IMR-90 (cell line): ENCODE measurements at regions not wholly inside any gene's neighbourhood (a gene's known extent, or its start where the extent isn't known, plus 50 kb on each side); places are given as distances from the start of the nearest gene placed in this dataset.

Experiments
- ATAC-seq: fragments of 200-7000 bp; cut with Tn5 transposase; 2 replicates; pipeline ENCODE4 v1.9.1; 2020; ENCODE audit warnings: low read depth, mild to moderate bottlenecking, moderate library complexity
- BruUV-seq: library from RNA; stranded (reverse); fragments of 400-500 nt; replicated peaks from 2 replicates; lab custom pipeline; 2021; lab: Mats Ljungman, UMichigan
- CTCF ChIA-PET: fragments of 300-600 bp; formaldehyde crosslinking; extraction: SDS; loops from one replicate; lab custom pipeline; 2021; ENCODE audit warnings: antibody characterized with exemption; lab: Yijun Ruan, JAX
- POLR2A ChIA-PET: fragments of 300-600 bp; sonication (Branson Sonifier 250); formaldehyde crosslinking; loops from one replicate; lab custom pipeline; 2022; ENCODE audit warnings: antibody characterized with exemption; ENCODE audit not compliant: unreplicated experiment; lab: Charles Lee
- DNase-seq: peaks from one replicate; pipeline ENCODE4 v3.0.0; 2013
- H2AFZ ChIP-seq: replicated peaks from 2 replicates; pipeline ENCODE3; 2013; ENCODE audit warnings: low read length, mild to moderate bottlenecking; ENCODE audit not compliant: poor library complexity
- H2AK5ac ChIP-seq: 2 replicates; pipeline ENCODE4 v1.6.1; 2013; ENCODE audit warnings: low read depth, low read length, inconsistent platforms
- H2AK9ac ChIP-seq: replicated peaks from 2 replicates; pipeline ENCODE3; 2013; ENCODE audit warnings: mild to moderate bottlenecking, low read depth, low read length, moderate library complexity; ENCODE audit not compliant: poor library complexity
- H2BK120ac ChIP-seq: 2 replicates; pipeline ENCODE4 v1.6.1; 2013; ENCODE audit warnings: low read depth, low read length, inconsistent platforms
- H2BK15ac ChIP-seq: 3 replicates; pipeline ENCODE4 v1.6.1; 2013; ENCODE audit warnings: low read depth, low read length, inconsistent platforms
- H2BK20ac ChIP-seq: 2 replicates; pipeline ENCODE4 v1.6.1; 2013; ENCODE audit warnings: low read depth, mild to moderate bottlenecking, inconsistent platforms, low read length, moderate library complexity
- H2BK5ac ChIP-seq: 2 replicates; pipeline ENCODE4 v1.6.1; 2013; ENCODE audit warnings: mild to moderate bottlenecking, low read depth, low read length, inconsistent platforms; ENCODE audit not compliant: poor library complexity, severe bottlenecking
- H3K14ac ChIP-seq: replicated peaks from 2 replicates; pipeline ENCODE4 v1.6.1; 2013; ENCODE audit warnings: low read depth, low read length, inconsistent platforms
- H3K18ac ChIP-seq: 2 replicates; pipeline ENCODE4 v1.6.1; 2013; ENCODE audit warnings: low read depth, low read length, control low read depth
- H3K23ac ChIP-seq: 2 replicates; pipeline ENCODE4 v1.6.1; 2013; ENCODE audit warnings: low read depth, low read length, inconsistent platforms
- H3K27ac ChIP-seq: 2 replicates; pipeline ENCODE4 v1.5.1; 2013; ENCODE audit warnings: mild to moderate bottlenecking, control low read depth, low read length; ENCODE audit not compliant: insufficient read depth
- H3K27me3 ChIP-seq: 2 replicates; pipeline ENCODE4 v1.6.1; 2013; ENCODE audit warnings: low read length; ENCODE audit not compliant: control insufficient read depth, insufficient read depth
- H3K36me3 ChIP-seq: 2 replicates; pipeline ENCODE4 v1.6.1; 2013; ENCODE audit warnings: low read length, mixed read lengths; ENCODE audit not compliant: control insufficient read depth, insufficient read depth
- H3K4ac ChIP-seq: 2 replicates; pipeline ENCODE4 v1.6.1; 2013; ENCODE audit warnings: low read depth, low read length, inconsistent platforms
- H3K4me1 ChIP-seq: 2 replicates; pipeline ENCODE4 v1.6.1; 2013; ENCODE audit warnings: low read length, mixed read lengths; ENCODE audit not compliant: control insufficient read depth, insufficient read depth
- H3K4me2 ChIP-seq: 2 replicates; pipeline ENCODE4 v1.6.1; 2013; ENCODE audit warnings: low read depth, mild to moderate bottlenecking, control low read depth, low read length, moderate library complexity
- H3K4me3 ChIP-seq: 2 replicates; pipeline ENCODE4 v1.5.1; 2013; ENCODE audit warnings: low read depth, mild to moderate bottlenecking, control low read depth, low read length, moderate library complexity; ENCODE audit not compliant: insufficient read depth
- H3K56ac ChIP-seq: 2 replicates; pipeline ENCODE4 v1.6.1; 2013; ENCODE audit warnings: low read length, inconsistent platforms; ENCODE audit not compliant: insufficient read depth; ENCODE audit errors: extremely low read depth
- H3K79me1 ChIP-seq, 2 experiments: 2 replicates each; pipeline ENCODE4 v1.6.1; 2013; ENCODE audit warnings: low read length in 2 of 2, inconsistent platforms in 1 of 2, low read depth in 1 of 2
- H3K9ac ChIP-seq: 2 replicates; pipeline ENCODE4 v1.6.1; 2013; ENCODE audit warnings: low read depth, low read length, control low read depth
- H3K9me1 ChIP-seq: 2 replicates; pipeline ENCODE4 v1.6.1; 2013; ENCODE audit warnings: low read length, inconsistent platforms; ENCODE audit not compliant: insufficient read depth
- H3K9me3 ChIP-seq: 2 replicates; pipeline ENCODE4 v1.6.1; 2013; ENCODE audit warnings: low read length; ENCODE audit not compliant: control insufficient read depth, insufficient read depth
- H4K20me1 ChIP-seq: 2 replicates; pipeline ENCODE4 v1.6.1; 2013; ENCODE audit warnings: low read length, inconsistent platforms; ENCODE audit not compliant: insufficient read depth
- H4K5ac ChIP-seq: 2 replicates; pipeline ENCODE4 v1.6.1; 2013; ENCODE audit warnings: mild to moderate bottlenecking, low read depth, low read length, control low read depth
- H4K8ac ChIP-seq, 2 experiments: 2 replicates each; pipeline ENCODE4 v1.6.1; 2013; ENCODE audit warnings: low read depth in 2 of 2, low read length in 2 of 2, control low read depth in 1 of 2, inconsistent platforms in 1 of 2
- H4K91ac ChIP-seq: 2 replicates; pipeline ENCODE4 v1.6.1; 2013; ENCODE audit warnings: low read depth, low read length, inconsistent platforms; ENCODE audit not compliant: insufficient read depth
- BHLHE40 ChIP-seq: fragments of 150-350 bp; IDR thresholded peaks from 2 replicates; pipeline ENCODE4 v1.6.1; 2016; ENCODE audit warnings: mild to moderate bottlenecking, low read depth, low read length
- CEBPB ChIP-seq: IDR thresholded peaks from 2 replicates; pipeline ENCODE4 v1.6.1; 2012; ENCODE audit warnings: low read depth, low read length, improper control_type of control experiment
- CHD1 ChIP-seq: IDR thresholded peaks from 2 replicates; pipeline ENCODE4 v1.6.1; 2012; ENCODE audit warnings: low read depth, low read length, improper control_type of control experiment
- FOS ChIP-seq: fragments of 150-350 bp; IDR thresholded peaks from 2 replicates; pipeline ENCODE4 v1.6.1; 2016; ENCODE audit warnings: low read depth, low read length
- MAFK ChIP-seq: IDR thresholded peaks from 2 replicates; pipeline ENCODE4 v1.6.1; 2012; ENCODE audit warnings: low read depth, low read length, improper control_type of control experiment
- MAZ ChIP-seq: IDR thresholded peaks from 2 replicates; pipeline ENCODE4 v1.6.1; 2012; ENCODE audit warnings: low read depth, mild to moderate bottlenecking, low read length, improper control_type of control experiment, moderate library complexity, borderline replicate concordance
- MXI1 ChIP-seq: IDR thresholded peaks from 2 replicates; pipeline ENCODE4 v1.6.1; 2012; ENCODE audit warnings: low read depth, mild to moderate bottlenecking, low read length, moderate library complexity, borderline replicate concordance
- NFE2L2 ChIP-seq: fragments of 150-350 bp; IDR thresholded peaks from 2 replicates; pipeline ENCODE4 v1.6.1; 2016; ENCODE audit warnings: low read depth, mild to moderate bottlenecking, low read length
- POLR2A ChIP-seq: IDR thresholded peaks from 2 replicates; pipeline ENCODE4 v1.6.1; 2012; ENCODE audit warnings: mild to moderate bottlenecking, low read depth, low read length
- RAD21 ChIP-seq: IDR thresholded peaks from 2 replicates; pipeline ENCODE4 v1.6.1; 2012; ENCODE audit warnings: low read length, improper control_type of control experiment
- RCOR1 ChIP-seq: IDR thresholded peaks from 2 replicates; pipeline ENCODE4 v1.6.1; 2012; ENCODE audit warnings: mild to moderate bottlenecking, low read length, improper control_type of control experiment; ENCODE audit not compliant: insufficient replicate concordance
- RFX5 ChIP-seq: IDR thresholded peaks from 2 replicates; pipeline ENCODE4 v1.8.0; 2012; ENCODE audit warnings: low read depth, mild to moderate bottlenecking, low read length, moderate library complexity
- SMC3 ChIP-seq: fragments of 150-350 bp; IDR thresholded peaks from 2 replicates; pipeline ENCODE4 v1.6.1; 2016; ENCODE audit warnings: low read depth, mild to moderate bottlenecking, antibody characterized with exemption, low read length, moderate library complexity
- WGBS, 2 experiments: methylation state at CpG; one replicate each; pipeline versions ENCODE4 v1.1.5 to v1.1.7; 2013; ENCODE audit warnings: missing lambda C conversion rate in 2 of 2; ENCODE audit not compliant: insufficient read length in 1 of 2; ENCODE audit errors: extremely low coverage in 2 of 2; 5-methylcytosine and 5-hydroxymethylcytosine counted together
- dilution Hi-C: fragments of 300-500 bp; cut with HindIII; formaldehyde crosslinking; loops from one replicate; pipeline ENCODE4 v1.14.3; 2018; ENCODE audit warnings: low sequenced_read_pairs; ENCODE audit not compliant: unreplicated experiment
- in situ Hi-C: fragments of 300-500 bp; cut with MboI; formaldehyde crosslinking; loops from 3 replicates; pipeline ENCODE4 v1.14.3; 2019; ENCODE audit warnings: low sequenced_read_pairs, inconsistent platforms, mixed read lengths
- intact Hi-C: fragments of 100-400 bp; cut with micrococcal nuclease; formaldehyde crosslinking; loops from 2 replicates; pipeline ENCODE4 v1.10.0; 2022
- TF ChIP-seq, protein P1 (sequence below): conservative IDR thresholded peaks from 2 replicates; pipeline ENCODE4 v1.5.1; 2012; ENCODE audit warnings: mild to moderate bottlenecking, low read depth, low read length, improper control_type of control experiment
- TF ChIP-seq, protein P2 (sequence below): fragments of 150-350 bp; IDR thresholded peaks from 2 replicates; pipeline ENCODE4 v1.6.1; 2017; ENCODE audit warnings: mild to moderate bottlenecking, antibody characterized with exemption, low read length, low read depth

DNA sequence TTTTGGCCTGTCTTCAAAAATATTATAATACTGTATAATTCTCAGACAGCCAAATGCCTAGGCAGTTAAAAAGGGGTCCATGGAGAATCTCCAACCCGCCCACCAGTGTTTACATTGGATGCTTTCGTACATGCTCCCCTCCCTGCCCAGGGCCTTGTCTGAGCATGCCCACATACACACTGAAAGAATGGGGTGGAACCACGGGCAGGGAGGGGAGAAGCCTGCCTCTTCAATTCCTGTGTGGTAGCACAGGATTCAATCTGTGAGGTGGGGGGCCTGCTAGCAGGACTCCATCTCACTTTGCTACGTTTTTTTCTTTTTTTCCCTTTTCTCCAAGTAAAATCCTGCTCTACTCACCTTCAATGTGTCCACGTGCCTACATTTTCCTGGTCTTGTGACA, 314.7 kb upstream of the GRAMD2B start:
- in situ Hi-C loops (no loop called here), intact Hi-C loops (no loop called here), dilution Hi-C loops (no loop called here)
- no peak overlapping the region for H3K56ac ChIP-seq
- no peak overlapping the region for H2BK5ac ChIP-seq
- CTCF ChIA-PET: no interaction called here
- H2AFZ ChIP-seq: peak overlapping the region; percentile 15
- H3K9me3 ChIP-seq: no peaks in the 10 kb centered on the region
- H3K36me3 ChIP-seq: no peaks in the 10 kb centered on the region
- no peak overlapping the region for H3K4me2 ChIP-seq
- no peak overlapping the region for H4K5ac ChIP-seq
- H3K27ac ChIP-seq: no peak overlapping the region
- TF ChIP-seq, protein P1, sequence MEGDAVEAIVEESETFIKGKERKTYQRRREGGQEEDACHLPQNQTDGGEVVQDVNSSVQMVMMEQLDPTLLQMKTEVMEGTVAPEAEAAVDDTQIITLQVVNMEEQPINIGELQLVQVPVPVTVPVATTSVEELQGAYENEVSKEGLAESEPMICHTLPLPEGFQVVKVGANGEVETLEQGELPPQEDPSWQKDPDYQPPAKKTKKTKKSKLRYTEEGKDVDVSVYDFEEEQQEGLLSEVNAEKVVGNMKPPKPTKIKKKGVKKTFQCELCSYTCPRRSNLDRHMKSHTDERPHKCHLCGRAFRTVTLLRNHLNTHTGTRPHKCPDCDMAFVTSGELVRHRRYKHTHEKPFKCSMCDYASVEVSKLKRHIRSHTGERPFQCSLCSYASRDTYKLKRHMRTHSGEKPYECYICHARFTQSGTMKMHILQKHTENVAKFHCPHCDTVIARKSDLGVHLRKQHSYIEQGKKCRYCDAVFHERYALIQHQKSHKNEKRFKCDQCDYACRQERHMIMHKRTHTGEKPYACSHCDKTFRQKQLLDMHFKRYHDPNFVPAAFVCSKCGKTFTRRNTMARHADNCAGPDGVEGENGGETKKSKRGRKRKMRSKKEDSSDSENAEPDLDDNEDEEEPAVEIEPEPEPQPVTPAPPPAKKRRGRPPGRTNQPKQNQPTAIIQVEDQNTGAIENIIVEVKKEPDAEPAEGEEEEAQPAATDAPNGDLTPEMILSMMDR: no peak
- TF ChIP-seq MAFK: no peak
- TF ChIP-seq, protein P2, sequence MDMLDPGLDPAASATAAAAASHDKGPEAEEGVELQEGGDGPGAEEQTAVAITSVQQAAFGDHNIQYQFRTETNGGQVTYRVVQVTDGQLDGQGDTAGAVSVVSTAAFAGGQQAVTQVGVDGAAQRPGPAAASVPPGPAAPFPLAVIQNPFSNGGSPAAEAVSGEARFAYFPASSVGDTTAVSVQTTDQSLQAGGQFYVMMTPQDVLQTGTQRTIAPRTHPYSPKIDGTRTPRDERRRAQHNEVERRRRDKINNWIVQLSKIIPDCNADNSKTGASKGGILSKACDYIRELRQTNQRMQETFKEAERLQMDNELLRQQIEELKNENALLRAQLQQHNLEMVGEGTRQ: no peak
- no peak for TF ChIP-seq RAD21
- no peak for TF ChIP-seq MXI1
- TF ChIP-seq RFX5: no peak
- TF ChIP-seq SMC3: no peak
- no peak for TF ChIP-seq CEBPB
- TF ChIP-seq RCOR1: no peak
- no peak for TF ChIP-seq CHD1
- TF ChIP-seq POLR2A: no peak
- no peak for TF ChIP-seq NFE2L2
- TF ChIP-seq BHLHE40: no peak
- no peak for TF ChIP-seq FOS
- no peak for TF ChIP-seq MAZ
- WGBS, 2 experiments: no CpG with 5 or more reads among the region's 5 CpGs
- no peak overlapping the region for H4K8ac ChIP-seq
- no TSS peak for BruUV-seq
- H3K14ac ChIP-seq: no peak overlapping the region
- H3K18ac ChIP-seq: no peak overlapping the region
- no peak overlapping the region for H2BK120ac ChIP-seq
- no peak for DNase-seq
- no peak overlapping the region for H4K91ac ChIP-seq
- no peaks in the 10 kb centered on the region for H3K9me1 ChIP-seq
- no peak overlapping the region for H3K4me3 ChIP-seq
- H4K20me1 ChIP-seq: no peaks in the 10 kb centered on the region
- no peak overlapping the region for H2AK9ac ChIP-seq
- ATAC-seq: no peak
- H3K9ac ChIP-seq: no peak overlapping the region
- no peak overlapping the region for H2AK5ac ChIP-seq
- no peaks in the 10 kb centered on the region for H3K79me1 ChIP-seq
- H3K4ac ChIP-seq: no peak overlapping the region
- no peak overlapping the region for H3K23ac ChIP-seq
- H3K27me3 ChIP-seq: no peaks in the 10 kb centered on the region
- H2BK20ac ChIP-seq: no peak overlapping the region
- POLR2A ChIA-PET: no interaction called here
- no peaks in the 10 kb centered on the region for H3K4me1 ChIP-seq
- H2BK15ac ChIP-seq: no peak overlapping the region
